Glutamatergic neuron (in vitro differentiated cells): ENCODE measurements at regions not wholly inside any gene's neighbourhood (a gene's known extent, or its start where the extent isn't known, plus 50 kb on each side); places are given as distances from the start of the nearest gene placed in this dataset.

ENCODE experiments used
- DNase-seq: peaks from one replicate; pipeline ENCODE4 v3.0.0; 2022
- H3K27ac Mint-ChIP-seq: one replicate; pipeline ENCODE4 v1.8.0; 2020; ENCODE audit warnings: mild to moderate bottlenecking, mixed read lengths, inconsistent platforms; ENCODE audit not compliant: unreplicated experiment
- H3K27me3 Mint-ChIP-seq: one replicate; pipeline ENCODE4 v1.8.0; 2020; ENCODE audit warnings: mild to moderate bottlenecking, moderate library complexity, mixed read lengths, inconsistent platforms; ENCODE audit not compliant: unreplicated experiment
- H3K36me3 Mint-ChIP-seq: one replicate; pipeline ENCODE4 v1.8.0; 2020; ENCODE audit warnings: mild to moderate bottlenecking, mixed read lengths, inconsistent platforms; ENCODE audit not compliant: unreplicated experiment
- H3K4me1 Mint-ChIP-seq: one replicate; pipeline ENCODE4 v1.8.0; 2020; ENCODE audit warnings: mild to moderate bottlenecking, low read depth, mixed read lengths, inconsistent platforms; ENCODE audit not compliant: unreplicated experiment
- H3K4me3 Mint-ChIP-seq: one replicate; pipeline ENCODE4 v1.8.0; 2020; ENCODE audit warnings: mild to moderate bottlenecking, mixed read lengths, inconsistent platforms; ENCODE audit not compliant: unreplicated experiment
- H3K9me3 Mint-ChIP-seq: one replicate; pipeline ENCODE4 v1.8.0; 2020; ENCODE audit warnings: mild to moderate bottlenecking, moderate library complexity, mixed read lengths, inconsistent platforms; ENCODE audit not compliant: unreplicated experiment
- TF ChIP-seq, protein P1 (sequence below): fragments of 200-600 bp; sonication (generic); IDR thresholded peaks from one replicate; pipeline ENCODE4 v1.5.0; 2021; ENCODE audit not compliant: partially characterized antibody, unreplicated experiment

DNA sequence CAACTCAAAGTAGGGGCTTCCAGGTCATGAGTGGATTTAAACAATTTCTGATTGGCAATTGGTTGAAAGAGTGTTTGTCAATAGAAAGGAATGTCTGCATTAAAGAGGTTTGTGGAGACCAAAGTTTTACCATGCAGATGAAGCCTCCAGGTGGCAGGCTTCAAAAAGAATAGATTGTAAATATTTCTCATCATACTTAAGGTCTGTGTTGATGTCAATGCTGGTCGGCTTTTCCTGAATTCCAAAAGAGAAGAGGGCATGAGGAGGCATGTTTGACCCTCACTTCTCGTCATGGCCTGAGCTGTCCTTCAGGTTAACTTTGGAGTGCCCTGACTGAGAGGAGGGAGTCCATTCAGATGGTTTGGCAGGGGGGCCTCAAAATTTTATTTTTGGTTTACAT is 125.4 kb upstream of the RFC3 start:
- no peak overlapping the region for H3K4me3 Mint-ChIP-seq
- TF ChIP-seq, protein P1, sequence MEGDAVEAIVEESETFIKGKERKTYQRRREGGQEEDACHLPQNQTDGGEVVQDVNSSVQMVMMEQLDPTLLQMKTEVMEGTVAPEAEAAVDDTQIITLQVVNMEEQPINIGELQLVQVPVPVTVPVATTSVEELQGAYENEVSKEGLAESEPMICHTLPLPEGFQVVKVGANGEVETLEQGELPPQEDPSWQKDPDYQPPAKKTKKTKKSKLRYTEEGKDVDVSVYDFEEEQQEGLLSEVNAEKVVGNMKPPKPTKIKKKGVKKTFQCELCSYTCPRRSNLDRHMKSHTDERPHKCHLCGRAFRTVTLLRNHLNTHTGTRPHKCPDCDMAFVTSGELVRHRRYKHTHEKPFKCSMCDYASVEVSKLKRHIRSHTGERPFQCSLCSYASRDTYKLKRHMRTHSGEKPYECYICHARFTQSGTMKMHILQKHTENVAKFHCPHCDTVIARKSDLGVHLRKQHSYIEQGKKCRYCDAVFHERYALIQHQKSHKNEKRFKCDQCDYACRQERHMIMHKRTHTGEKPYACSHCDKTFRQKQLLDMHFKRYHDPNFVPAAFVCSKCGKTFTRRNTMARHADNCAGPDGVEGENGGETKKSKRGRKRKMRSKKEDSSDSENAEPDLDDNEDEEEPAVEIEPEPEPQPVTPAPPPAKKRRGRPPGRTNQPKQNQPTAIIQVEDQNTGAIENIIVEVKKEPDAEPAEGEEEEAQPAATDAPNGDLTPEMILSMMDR = no peak
- H3K9me3 Mint-ChIP-seq = no peaks in the 10 kb centered on the region
- peaks cover 5% of the 10 kb centered on the region for H3K36me3 Mint-ChIP-seq
- DNase-seq = no peak
- H3K27ac Mint-ChIP-seq = no peak overlapping the region
- no peaks in the 10 kb centered on the region for H3K4me1 Mint-ChIP-seq
- H3K27me3 Mint-ChIP-seq = no peaks in the 10 kb centered on the region

DNA sequence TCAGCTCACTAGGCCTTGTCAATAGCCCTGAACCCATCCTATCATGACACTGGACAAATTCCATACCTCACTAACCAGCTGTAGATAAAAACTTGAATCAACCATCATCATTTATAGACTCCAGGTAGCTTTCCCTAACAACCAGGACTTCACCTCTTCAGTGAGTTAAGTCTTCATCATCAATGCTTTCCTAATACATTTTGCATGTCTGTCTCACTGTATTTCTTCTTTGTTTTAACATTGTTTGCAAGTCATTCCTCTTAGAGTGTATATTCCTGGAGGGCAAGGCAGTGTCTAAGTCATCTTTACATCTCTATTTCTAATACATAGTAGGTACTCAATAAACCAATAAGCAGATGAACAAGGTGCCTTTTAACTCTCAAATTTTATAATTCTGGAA is 123.4 kb upstream of the RFC3 start:
- Mint-ChIP-seq H3K36me3 (no peaks in the 10 kb centered on the region), H3K27me3 (no peaks in the 10 kb centered on the region), H3K27ac (no peak overlapping the region), H3K4me1 (no peaks in the 10 kb centered on the region), H3K9me3 (no peaks in the 10 kb centered on the region), H3K4me3 (no peak overlapping the region)
- TF ChIP-seq, protein P1 = no peak
- DNase-seq = no peak

DNA sequence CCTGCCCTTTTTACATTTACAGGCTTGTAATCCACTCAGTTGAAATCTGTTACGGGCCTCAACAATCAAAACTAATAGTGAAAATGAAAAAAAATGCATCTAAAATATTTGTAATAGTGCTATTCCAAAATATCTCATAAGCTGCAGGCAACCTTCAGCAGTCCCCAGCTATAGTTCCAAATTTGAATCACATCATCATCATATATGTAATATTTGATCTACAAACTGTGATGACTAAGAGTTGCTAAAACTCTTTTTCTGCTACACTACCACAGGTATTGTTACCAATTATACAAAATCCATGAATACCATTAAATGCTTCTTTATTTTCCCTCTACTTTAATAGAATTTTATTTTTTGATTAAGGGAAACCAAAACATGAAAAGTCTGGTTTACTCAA is 121.4 kb upstream of the RFC3 start:
- Mint-ChIP-seq H3K36me3 (no peaks in the 10 kb centered on the region), H3K9me3 (no peaks in the 10 kb centered on the region), H3K27ac (no peak overlapping the region), H3K27me3 (no peaks in the 10 kb centered on the region), H3K4me3 (no peak overlapping the region), H3K4me1 (no peaks in the 10 kb centered on the region)
- no peak for DNase-seq
- TF ChIP-seq, protein P1 = no peak

DNA sequence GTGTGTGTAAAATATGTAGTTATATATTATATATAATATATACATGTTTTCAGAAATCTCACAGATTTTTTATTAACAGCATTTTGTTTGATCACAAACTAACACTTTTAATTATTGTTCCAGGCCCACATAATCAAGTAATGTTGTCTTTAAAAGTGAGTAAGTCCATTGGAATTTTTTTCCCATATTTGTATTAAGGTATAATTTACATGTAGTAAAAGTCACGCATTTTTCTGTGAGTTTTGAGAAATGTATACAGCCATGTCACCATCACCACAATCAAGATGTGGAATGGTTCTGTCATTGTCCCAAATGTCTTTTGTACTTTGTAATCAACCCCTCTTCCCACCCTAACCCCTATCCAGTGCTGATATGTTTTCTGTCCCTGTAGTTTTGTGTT is 120.0 kb upstream of the RFC3 start:
- H3K9me3 Mint-ChIP-seq = no peaks in the 10 kb centered on the region
- TF ChIP-seq, protein P1 = no peak
- DNase-seq = no peak
- no peak overlapping the region for H3K4me3 Mint-ChIP-seq
- no peaks in the 10 kb centered on the region for H3K36me3 Mint-ChIP-seq
- H3K4me1 Mint-ChIP-seq = no peaks in the 10 kb centered on the region
- no peak overlapping the region for H3K27ac Mint-ChIP-seq
- H3K27me3 Mint-ChIP-seq = no peaks in the 10 kb centered on the region

DNA sequence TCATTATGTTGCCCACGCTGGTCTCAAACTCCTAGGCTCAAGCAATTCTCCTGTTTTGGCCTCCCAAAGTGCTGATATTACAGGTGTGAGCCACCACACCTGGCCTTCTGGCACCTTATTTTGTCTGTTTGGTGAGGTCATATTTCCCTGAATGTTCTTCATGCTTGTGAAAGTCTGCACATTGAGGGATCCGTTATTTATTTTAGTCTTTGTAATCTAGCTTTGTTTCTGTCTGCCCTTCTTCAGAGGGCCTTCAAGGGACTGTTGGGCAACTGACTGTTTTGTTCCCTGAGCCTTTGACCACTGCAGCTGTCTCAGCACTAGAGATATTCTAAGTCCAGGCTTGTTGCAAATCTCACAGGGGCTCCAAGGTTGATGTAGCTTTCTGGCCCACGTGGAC is 110.5 kb upstream of the RFC3 start:
- H3K4me1 Mint-ChIP-seq = no peaks in the 10 kb centered on the region
- H3K27me3 Mint-ChIP-seq = no peaks in the 10 kb centered on the region
- TF ChIP-seq, protein P1 = no peak
- H3K27ac Mint-ChIP-seq = no peak overlapping the region
- no peaks in the 10 kb centered on the region for H3K9me3 Mint-ChIP-seq
- H3K36me3 Mint-ChIP-seq = peaks cover 8% of the 10 kb centered on the region
- H3K4me3 Mint-ChIP-seq = no peak overlapping the region
- no peak for DNase-seq
